Gastrocnemius medialis (tissue), 4 donors: ENCODE measurements at regions not wholly inside any gene's neighbourhood (a gene's known extent, or its start where the extent isn't known, plus 50 kb on each side); places are given as distances from the start of the nearest gene placed in this dataset.

Experiments used
- POLR2A ChIP-seq, 2 donors: fragments of 450-650 bp; IDR thresholded peaks; one replicate each; pipeline ENCODE4 v1.6.1; 2017; ENCODE audit warnings: antibody characterized with exemption in 2 of 2, mild to moderate bottlenecking in 2 of 2, moderate library complexity in 2 of 2
- TF ChIP-seq, protein P1 (sequence below), 5 experiments: fragments of 450-650 bp in 3 of 5; fragments of 200-600 bp in 2 of 5; sonication (generic) in 2 of 5; IDR thresholded peaks in 4 of 5; conservative IDR thresholded peaks in 1 of 5; 1 replicate in 4 of 5; 2 replicates in 1 of 5; pipeline ENCODE4 v1.5.1; 2016 to 2019; ENCODE audit warnings: antibody characterized with exemption in 5 of 5, mild to moderate bottlenecking in 3 of 5, moderate library complexity in 3 of 5

DNA sequence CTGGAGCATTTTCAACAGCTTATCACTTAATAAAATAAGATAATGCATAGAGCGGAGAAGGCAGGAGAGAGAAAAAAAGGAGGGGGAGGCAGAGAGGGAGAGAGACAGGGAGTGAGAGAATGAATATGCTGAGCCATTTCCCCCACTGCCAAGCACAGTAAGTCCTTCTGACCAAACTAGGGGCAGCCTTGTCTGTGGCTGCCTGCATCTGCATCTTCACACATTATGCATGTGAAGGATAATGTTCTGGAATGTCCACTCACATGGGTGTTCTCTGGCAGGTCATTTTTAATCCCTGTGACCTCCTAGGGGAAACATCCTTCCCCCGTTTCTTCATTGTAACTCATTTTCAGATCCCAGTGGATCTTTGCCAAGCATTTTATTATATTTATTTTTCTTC, 269.3 kb downstream of the FOXA2 start:
- TF ChIP-seq, protein P1, sequence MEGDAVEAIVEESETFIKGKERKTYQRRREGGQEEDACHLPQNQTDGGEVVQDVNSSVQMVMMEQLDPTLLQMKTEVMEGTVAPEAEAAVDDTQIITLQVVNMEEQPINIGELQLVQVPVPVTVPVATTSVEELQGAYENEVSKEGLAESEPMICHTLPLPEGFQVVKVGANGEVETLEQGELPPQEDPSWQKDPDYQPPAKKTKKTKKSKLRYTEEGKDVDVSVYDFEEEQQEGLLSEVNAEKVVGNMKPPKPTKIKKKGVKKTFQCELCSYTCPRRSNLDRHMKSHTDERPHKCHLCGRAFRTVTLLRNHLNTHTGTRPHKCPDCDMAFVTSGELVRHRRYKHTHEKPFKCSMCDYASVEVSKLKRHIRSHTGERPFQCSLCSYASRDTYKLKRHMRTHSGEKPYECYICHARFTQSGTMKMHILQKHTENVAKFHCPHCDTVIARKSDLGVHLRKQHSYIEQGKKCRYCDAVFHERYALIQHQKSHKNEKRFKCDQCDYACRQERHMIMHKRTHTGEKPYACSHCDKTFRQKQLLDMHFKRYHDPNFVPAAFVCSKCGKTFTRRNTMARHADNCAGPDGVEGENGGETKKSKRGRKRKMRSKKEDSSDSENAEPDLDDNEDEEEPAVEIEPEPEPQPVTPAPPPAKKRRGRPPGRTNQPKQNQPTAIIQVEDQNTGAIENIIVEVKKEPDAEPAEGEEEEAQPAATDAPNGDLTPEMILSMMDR (IDR thresholded peaks at IDR 0.05 in 4 of 5, conservative IDR thresholded peaks at IDR 0.05 in 1 of 5) = no peak
- TF ChIP-seq POLR2A (IDR thresholded peaks at IDR 0.05) = no peak
